ENCODE measurements at regions not wholly inside any gene's neighbourhood (a gene's known extent, or its start where the extent isn't known, plus 50 kb on each side); places are given as distances from the start of the nearest gene placed in this dataset.

DNA sequence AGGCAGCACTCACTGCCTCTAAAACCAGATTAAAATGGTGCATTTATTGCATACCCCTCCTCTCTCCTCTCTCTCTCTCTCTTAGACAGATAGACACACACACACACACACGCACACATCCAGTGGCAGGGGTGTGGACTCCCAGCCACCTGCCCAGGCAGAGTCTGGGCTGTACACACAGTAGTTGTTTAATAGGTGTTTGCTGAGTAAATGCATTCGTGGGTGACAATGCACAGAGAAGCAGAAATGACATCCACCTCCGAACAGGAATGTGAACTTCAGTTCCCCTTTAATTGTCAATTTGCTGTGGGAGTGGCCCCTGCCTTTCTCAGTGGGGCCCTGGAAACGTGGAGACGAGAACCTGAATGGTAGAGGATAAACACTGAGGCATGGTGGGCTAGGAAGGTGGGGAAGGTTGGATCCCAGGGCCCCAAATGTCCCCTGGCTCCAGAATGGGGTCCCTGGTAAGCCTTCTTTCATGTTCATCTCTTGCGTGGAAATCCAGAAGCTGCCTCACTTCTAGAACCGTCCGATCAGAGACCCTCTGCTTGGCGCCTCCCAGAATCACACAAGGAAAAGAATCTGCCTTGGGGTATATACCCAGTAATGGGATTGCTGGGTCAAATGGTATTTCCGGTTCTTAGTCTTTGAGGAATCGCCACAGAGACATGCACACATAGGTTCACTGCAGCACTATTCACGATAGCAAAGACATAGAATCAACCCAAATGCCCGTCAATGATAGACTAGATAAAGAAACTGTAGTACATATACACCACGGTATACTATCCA lies 58.5 kb upstream of the ECHDC3 start:
- no peak for DNase-seq (ENCODE audit: low read depth)
- H3K4me3 ChIP-seq (ENCODE audit: low read depth, low read length) = peak overlapping the region; percentile 19
- TF ChIP-seq, protein P1, sequence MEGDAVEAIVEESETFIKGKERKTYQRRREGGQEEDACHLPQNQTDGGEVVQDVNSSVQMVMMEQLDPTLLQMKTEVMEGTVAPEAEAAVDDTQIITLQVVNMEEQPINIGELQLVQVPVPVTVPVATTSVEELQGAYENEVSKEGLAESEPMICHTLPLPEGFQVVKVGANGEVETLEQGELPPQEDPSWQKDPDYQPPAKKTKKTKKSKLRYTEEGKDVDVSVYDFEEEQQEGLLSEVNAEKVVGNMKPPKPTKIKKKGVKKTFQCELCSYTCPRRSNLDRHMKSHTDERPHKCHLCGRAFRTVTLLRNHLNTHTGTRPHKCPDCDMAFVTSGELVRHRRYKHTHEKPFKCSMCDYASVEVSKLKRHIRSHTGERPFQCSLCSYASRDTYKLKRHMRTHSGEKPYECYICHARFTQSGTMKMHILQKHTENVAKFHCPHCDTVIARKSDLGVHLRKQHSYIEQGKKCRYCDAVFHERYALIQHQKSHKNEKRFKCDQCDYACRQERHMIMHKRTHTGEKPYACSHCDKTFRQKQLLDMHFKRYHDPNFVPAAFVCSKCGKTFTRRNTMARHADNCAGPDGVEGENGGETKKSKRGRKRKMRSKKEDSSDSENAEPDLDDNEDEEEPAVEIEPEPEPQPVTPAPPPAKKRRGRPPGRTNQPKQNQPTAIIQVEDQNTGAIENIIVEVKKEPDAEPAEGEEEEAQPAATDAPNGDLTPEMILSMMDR (IDR thresholded peaks at IDR 0.05; ENCODE audit: low read depth, low read length, missing control alignments) = no peak

DNA sequence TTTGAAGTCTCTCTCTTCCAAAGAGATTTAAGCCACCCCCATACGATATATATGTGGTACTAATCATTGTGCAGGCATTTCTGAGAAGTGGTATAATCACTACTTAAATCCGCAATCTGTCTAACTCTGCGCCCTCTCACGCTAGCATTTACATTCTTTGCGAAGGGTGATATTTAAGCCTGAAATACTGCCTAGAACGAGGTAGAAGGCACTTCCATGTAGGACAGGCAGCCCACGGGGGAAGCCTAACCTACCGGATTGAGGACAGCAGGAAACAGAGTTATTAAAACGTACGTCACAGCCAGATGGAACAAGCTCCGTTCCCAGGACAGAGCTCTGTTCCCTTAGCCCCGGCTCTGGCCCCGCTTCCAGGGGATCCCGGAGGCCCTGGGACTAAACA lies 59.3 kb upstream of the ECHDC3 start:
- peak overlapping the region; percentile 19; the same call in 1 of the 2 replicates for H3K4me3 ChIP-seq (ENCODE audit: low read depth, low read length)
- TF ChIP-seq, protein P1 (IDR thresholded peaks at IDR 0.05; ENCODE audit: low read depth, low read length, missing control alignments) = no peak
- no peak for DNase-seq (ENCODE audit: low read depth)

DNA sequence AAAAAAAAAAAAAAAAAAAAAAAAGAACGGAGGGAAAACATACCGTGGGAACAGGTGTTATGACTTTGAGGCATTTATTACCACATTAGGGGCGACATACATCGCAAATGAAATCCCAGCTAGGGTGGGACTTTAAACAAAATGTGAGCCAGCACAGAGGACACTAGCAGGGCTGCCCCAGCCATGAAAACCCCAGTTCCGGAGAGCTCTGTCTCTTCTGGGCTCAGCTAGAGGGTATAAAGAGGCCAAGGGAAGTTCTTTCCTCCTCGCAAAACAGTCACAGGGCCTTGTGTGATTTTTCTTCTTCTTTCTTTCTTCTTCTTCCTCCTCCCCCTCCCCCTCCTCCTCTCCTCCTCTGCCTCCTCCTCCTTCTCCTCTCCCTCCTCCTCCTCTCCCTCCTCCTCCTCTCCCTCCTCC lies 59.9 kb upstream of the ECHDC3 start:
- H3K4me3 ChIP-seq (ENCODE audit: low read depth, low read length) = no peak overlapping the region; the same call in 1 of the 2 replicates
- TF ChIP-seq, protein P1 (IDR thresholded peaks at IDR 0.05; ENCODE audit: low read depth, low read length, missing control alignments) = no peak
- no peak for DNase-seq (ENCODE audit: low read depth)

GRCh38 chr10:11680496-11680895 lies 61.7 kb upstream of the ECHDC3 start:
- DNase-seq (ENCODE audit: low read depth) = no peak
- no peak overlapping the region for H3K4me3 ChIP-seq (ENCODE audit: low read depth, low read length)
- TF ChIP-seq, protein P1 (IDR thresholded peaks at IDR 0.05; ENCODE audit: low read depth, low read length, missing control alignments) = no peak

GRCh38 chr10:11679946-11680345 lies 62.2 kb upstream of the ECHDC3 start:
- TF ChIP-seq, protein P1 (IDR thresholded peaks at IDR 0.05; ENCODE audit: low read depth, low read length, missing control alignments) = no peak
- no peak overlapping the region for H3K4me3 ChIP-seq (ENCODE audit: low read depth, low read length)
- no peak for DNase-seq (ENCODE audit: low read depth)

- peak; percentile 99 for DNase-seq (ENCODE audit: low read depth)
- TF ChIP-seq, protein P1 (IDR thresholded peaks at IDR 0.05; ENCODE audit: low read depth, low read length, missing control alignments) = no peak
- no peak overlapping the region for H3K4me3 ChIP-seq (ENCODE audit: low read depth, low read length)
Observed at GRCh38 chr10:11678074-11678793, 63.9 kb upstream of the ECHDC3 start.

Measured in GM12864 (cell line).